Ecto neural progenitor cell (in vitro differentiated cells): ENCODE measurements at regions not wholly inside any gene's neighbourhood (a gene's known extent, or its start where the extent isn't known, plus 50 kb on each side); places are given as distances from the start of the nearest gene placed in this dataset.
"Not testable (repeated sequence)": the region's sequence is repeated elsewhere in the genome, so short reads cannot be mapped to it uniquely, and the experiment has no call there.

Experiments used
- DNase-seq: peaks from one replicate; pipeline ENCODE4 v3.0.0-alpha.2; 2018; ENCODE audit warnings: low spot score

- no peak for DNase-seq
Measured at GRCh38 chr5:135094339-135095051, 60.5 kb upstream of the PITX1 start.

GRCh38 chr5:135093483-135093882 is 59.5 kb upstream of the PITX1 start:
- not testable (repeated sequence) for DNase-seq

GRCh38 chr5:135092476-135092875 is 58.4 kb upstream of the PITX1 start:
- DNase-seq = no peak

GRCh38 chr5:135091286-135091685 is 57.3 kb upstream of the PITX1 start:
- DNase-seq = no peak

GRCh38 chr5:135089912-135090311 is 55.9 kb upstream of the PITX1 start:
- no peak for DNase-seq

GRCh38 chr5:135088911-135089310 is 54.9 kb upstream of the PITX1 start:
- DNase-seq = no peak

- DNase-seq = no peak
Measured at GRCh38 chr5:135087950-135088349, 53.9 kb upstream of the PITX1 start.

GRCh38 chr5:135085936-135086725 is 52.1 kb upstream of the PITX1 start:
- no peak for DNase-seq

GRCh38 chr5:135085133-135085935 is 51.3 kb upstream of the PITX1 start:
- DNase-seq = no peak
